Esophagus mucosa (tissue), 1 donor: ENCODE measurements at regions not wholly inside any gene's neighbourhood (a gene's known extent, or its start where the extent isn't known, plus 50 kb on each side); places are given as distances from the start of the nearest gene placed in this dataset.

Experiments
- ATAC-seq: fragments of 200-7000 bp; cut with Tn5 transposase; one replicate; pipeline ENCODE4 v1.9.1; 2020
- donor health status: DM: yes; HTN: yes; CAD: no.

- no peak for ATAC-seq
These were observed 1389.8 kb downstream of the TBC1D22A start for GRCh38 chr22:48152164-48152775.

DNA sequence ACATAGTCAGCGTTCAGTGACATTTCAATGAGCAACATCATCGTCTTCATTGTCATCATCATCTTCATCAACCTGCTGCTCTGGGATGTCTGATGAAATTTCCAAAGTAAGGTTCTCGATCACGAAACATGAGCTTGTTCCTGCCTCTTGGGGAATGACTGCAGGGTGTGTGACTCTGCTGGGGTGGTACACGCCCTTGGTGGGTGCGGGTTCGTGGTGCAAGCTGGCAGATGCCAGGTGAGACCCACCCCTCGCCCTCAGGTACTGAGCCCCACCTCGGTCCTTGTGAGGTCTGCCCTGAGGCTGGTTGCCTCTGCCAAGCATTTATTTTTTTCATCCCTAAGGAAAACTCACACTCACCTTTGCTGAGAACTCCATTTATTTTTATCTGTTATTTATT, 1389.2 kb downstream of the TBC1D22A start:
- ATAC-seq = no peak

DNA sequence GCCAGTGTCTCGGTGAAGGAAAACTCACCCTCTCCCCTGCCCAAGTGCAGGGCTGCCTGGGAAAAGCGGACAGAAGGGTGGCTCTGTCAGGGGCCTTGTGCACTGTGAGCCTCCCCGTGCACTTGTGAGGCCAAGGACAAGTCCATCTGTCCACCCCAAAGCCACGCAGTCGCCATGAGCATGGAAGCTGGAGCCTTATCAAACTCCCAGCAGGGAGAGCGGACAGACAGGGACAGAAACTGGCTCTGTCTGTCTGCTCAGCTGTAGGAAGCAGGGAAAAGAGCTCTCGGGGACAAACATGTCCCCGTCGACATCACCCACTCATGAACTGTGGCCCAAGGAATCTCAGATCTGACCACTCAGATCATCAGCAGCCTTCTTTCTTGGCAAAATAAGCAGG, 1385.4 kb downstream of the TBC1D22A start:
- ATAC-seq = no peak

DNA sequence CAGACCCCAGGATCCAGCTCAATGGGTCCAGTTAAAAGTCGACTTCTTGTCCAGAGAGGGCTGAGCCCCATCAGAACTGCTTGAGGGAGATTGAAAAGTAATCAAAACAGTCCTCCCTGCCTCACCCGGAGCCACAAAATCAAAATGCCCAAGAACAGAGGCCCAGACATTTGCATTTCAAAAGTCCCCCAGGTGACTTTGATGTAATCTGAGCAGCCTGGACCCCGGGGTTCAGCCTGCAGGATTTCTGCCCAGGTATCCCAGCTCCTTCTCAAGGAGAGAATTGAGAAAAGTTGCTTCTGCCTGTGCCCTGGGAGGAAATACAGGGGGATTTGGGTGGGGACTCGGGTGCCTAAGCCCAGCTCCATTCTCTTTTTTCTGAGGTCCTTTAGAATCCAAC, 1385.0 kb downstream of the TBC1D22A start:
- no peak for ATAC-seq

DNA sequence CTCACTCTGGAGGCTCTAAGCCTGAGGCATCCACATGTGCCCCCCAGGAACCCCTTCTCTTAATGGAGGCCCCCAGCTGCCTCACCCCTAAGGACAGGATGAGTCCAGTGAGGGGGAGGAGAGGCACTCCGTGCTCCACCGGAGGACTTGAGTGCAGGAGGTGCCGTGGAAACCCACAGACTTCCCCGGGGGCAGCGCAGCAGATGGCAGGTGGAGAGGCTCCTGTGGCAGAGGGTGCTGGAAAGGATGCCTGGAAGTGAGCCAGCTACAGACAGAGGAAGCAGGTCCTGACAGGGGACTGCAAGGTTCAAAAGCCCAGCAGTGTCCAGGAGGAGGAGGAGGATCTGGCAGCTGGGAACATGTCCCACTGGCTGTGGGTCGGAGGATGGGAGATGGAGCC, 1384.0 kb downstream of the TBC1D22A start:
- no peak for ATAC-seq

DNA sequence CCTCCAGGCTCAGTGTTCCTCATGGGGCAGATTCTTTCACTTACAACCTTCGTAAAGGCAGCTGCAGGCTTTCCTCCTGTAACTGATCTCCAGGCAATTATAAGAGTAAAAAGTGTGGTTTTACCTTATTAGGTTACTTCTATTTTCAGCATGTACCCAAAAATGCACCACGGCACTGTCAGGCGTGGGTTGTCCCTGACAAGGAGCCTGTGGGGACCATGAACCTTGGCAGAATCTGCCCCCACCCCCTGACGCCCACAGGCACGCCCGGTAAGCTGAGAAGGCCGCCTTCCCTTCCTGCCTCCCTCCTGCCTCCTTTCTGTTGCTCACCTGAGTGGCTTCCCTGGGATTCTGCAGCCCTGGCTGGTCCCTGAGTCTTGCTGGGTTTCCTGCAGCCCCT, 1383.3 kb downstream of the TBC1D22A start:
- no peak for ATAC-seq

DNA sequence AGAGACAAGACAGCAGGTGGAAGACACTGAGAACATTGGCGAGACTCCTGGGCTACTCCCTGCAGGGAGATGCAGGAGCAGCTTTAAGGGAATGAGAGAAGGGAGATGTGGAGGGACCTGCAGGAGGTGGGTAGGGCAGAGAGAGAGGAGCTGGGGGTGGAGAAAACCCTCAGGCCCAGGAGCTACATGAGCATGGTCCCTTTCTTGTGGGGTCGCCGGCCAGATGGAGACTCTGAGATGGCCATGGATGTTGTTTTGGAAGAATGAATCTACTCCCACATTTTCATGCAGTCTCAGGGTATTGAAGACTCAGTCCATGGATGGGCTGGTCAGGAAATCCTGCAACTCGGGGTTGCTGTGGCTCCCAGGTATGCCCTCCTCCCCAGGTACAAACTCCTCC, 1381.9 kb downstream of the TBC1D22A start:
- no peak for ATAC-seq

DNA sequence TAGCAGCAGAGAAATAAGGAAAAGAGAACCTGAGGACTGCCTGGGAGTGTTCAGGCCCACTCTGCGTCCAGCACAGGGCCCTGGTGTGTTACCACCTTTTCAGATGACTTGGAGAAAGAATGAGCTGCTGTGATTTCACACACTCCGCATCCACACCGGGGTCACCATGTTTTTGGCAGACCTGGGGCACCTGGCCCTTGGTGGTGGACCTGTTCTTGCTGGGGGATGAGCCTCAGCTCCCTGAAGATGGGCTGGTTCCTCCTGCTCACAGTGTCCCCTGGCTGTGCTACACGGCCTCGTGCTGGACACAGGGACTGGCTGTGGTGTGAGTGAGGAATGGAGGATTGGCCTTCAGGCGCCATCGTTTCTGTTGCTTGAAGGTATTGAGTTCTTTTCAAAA, 1381.4 kb downstream of the TBC1D22A start:
- ATAC-seq = no peak

DNA sequence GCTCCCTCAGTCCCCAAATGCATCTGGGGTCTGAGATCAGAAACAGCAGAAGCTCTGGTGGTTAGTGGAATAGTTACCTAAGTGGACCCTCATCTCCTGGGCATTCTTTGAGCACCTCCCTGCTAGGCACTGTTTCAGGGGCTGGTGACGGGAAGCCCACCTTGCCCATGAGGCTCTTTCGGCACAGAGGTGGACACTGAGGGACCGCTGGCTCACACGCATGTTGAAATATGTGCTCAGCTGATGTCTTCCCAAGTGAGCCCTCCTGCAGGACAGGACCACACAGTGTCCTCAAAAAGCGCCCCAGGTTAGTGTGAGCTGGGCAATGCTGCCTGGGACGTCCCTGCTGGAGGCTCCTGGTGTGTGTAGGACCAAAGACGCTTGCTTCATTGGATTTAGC, 1379.9 kb downstream of the TBC1D22A start:
- no peak for ATAC-seq

DNA sequence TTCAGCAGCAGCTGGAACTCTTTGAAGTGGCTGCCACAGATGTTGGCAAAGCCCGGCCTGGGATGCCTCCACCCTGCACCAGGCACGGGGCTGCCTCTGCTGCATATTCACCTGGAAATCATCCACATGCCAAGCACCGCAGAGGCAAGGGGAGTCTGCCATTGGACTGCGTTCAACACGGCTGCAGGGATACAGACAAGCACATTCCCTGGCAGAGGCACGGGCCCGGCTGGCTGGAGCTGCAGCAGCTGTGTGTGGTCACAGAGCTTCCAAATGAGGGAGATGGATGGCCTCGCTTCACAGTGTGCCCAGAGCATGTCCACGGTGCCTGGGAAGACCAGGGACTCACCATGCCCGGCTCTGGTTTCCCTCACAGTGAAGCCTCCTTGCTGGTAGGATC, 1378.9 kb downstream of the TBC1D22A start:
- ATAC-seq = no peak

DNA sequence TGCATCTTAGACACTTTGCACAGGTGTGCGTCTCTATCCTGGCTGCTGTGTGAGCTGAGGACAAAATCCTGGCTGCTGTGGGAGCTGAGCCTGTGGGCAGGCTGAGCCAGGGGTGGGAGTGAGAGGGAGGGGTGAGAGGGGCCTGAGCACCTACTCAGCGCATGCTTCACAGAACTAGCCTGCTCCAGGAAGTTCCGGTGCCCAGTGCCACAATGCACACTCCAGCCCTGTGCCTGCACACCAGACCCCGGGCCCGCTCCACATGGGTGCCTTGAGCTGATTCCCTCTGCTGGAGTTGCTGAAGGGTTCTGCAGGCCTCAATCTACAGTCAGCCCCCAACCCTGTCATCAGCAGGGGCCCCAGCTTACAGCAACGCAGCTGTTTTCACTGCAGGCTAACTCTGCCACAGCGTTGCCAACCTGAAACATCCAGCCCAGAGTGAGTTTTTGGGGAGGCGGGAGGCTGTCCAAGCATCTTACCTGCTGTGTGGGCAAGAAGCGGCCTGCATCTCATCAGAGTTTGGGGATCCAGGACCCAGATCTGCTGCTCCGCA, 1377.9 kb downstream of the TBC1D22A start:
- no peak for ATAC-seq

DNA sequence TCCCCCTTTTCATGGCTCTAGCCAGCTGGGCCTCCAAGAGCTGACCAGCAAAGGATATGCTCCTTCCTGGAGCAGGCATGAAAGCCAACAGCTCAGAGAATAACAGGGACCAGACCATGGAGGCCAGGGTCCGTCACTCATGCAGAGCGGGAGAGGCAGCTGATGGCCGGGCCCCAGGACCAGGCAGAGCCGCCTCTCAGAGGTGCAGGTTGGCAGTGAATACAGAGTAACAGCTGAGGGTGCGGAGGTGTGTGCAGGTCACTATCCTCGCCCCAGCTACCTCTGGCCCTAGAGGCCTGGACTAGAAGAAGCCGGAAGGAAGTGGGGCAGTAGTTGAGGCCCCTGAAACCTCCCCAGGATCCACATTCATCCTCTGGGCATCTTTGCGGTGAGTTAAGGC, 1377.3 kb downstream of the TBC1D22A start:
- ATAC-seq = no peak

DNA sequence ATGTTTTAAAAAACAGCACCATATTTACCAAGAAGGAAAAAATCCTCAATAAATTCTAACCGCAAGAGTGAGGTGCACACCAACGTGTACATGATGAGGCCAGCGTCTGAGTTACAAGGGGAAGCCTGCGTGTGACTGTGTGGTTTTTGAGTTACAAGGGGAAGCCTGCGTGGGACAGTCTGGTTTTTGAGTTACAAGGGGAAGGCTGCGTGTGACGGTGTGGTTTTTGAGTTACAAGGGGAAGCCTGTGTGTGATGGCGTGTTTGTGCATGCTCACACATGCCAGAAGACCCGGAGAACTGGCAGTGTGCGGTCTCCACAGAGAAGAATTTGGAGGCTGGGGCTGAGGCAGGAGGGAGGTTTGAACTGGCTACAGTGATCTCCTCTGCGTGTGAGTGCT, 1376.4 kb downstream of the TBC1D22A start:
- no peak for ATAC-seq

DNA sequence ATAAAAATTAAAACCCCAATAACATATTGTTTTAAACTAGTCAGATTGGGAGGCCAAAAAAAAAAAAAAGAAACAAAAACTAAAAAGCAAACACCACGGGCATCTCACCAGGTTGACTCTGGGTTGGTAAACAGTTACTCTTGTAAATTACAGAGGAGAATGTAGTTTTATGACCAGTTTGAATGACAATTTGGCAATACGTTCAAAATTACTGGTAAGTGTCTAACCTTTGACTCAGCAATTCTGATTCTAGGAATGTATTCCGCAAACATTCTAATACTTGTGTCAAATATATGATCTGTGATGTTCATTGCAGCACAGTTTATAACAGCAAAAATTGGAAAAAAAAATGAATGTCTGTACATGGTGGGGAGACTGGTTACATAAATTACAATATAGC, 1376.0 kb downstream of the TBC1D22A start:
- no peak for ATAC-seq

- ATAC-seq = no peak
These were observed 1375.2 kb downstream of the TBC1D22A start for GRCh38 chr22:48137640-48138039.

- no peak for ATAC-seq
These were observed 1373.1 kb downstream of the TBC1D22A start for GRCh38 chr22:48135592-48135991.

DNA sequence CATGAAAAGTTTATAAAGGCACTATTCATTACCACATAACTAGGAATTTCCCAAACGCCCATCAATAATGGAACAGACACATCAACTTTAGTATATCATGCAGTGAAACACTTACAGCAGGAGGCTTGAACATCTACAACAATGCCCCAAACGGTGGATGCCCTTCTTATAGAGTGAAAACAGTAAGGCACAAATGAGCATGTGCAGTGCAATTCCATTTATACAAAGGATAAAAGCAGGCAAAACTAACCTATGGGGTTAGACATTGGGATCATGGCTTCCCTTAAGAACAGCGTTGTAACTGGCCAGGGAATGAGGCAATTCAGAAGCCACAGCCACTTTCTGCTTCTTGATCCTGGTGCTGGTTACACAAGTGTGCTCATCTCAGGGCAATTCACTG, 1363.0 kb downstream of the TBC1D22A start:
- no peak for ATAC-seq

- no peak for ATAC-seq
These were observed 1359.5 kb downstream of the TBC1D22A start for GRCh38 chr22:48121984-48122383.

DNA sequence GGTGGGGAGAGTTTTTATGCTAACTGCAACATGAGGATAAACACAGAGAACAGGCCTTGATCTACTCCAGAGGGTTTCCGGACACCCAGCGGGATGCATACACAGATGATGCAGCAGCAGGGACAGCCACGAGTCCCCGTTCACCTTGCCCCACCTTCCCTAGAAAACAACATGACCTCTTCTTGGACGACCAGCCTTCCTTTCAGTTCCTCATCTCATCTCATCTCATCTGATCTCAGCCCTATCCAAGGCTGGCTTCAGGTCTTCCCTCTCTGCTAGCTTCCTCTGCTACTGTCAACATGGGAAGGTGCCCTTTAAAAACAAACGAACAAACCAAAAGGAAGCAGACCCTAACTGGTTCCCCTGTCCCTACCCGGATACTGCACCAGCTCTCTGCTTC, 1356.2 kb downstream of the TBC1D22A start:
- no peak for ATAC-seq

DNA sequence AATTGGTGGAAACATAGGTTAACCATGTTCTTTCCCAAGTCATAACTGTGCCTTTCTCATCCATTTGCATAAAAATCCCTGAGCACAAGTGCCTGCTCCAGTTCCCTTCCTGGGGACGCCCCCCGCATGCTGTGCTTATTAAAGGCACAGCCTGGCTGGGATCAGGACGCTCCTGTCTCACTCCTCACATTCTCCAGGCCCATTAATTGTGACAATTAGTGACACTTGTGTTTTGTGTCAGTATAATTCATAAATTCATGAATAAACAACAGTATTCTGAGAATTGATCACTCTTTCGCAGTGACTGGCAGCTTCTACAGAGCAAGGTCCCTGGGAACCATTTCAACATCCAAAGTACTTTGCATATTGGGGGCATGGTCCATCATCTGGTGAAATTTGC, 1354.4 kb downstream of the TBC1D22A start:
- ATAC-seq = no peak

GRCh38 chr22:48112687-48113521, 1350.5 kb downstream of the TBC1D22A start:
- no peak for ATAC-seq

DNA sequence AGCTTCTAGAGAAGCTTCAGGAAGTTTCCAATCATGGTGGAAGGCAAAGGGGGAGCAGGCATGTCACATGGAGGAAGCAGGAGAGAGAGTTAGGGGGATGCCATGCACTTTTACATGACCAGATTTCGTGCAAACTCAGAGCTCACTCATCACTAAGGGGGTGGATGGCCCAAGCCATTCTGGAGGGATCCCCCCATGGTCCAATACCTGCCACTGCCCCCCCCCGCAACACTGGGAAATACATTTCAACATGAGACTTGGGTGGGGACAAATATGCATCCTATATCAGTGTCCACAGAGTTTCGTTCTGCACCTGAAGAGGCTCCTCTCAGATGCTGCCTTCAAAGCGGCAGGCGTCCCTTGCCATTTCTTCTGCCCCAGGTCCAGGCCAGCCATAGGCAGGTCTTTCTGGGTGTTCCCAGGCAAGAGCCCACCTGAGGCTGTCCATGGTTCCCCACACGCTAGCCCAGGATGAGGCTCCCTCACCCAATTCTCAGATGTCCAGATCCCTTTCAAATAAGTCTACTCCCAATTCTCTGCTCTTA, 1344.3 kb downstream of the TBC1D22A start:
- ATAC-seq = no peak

DNA sequence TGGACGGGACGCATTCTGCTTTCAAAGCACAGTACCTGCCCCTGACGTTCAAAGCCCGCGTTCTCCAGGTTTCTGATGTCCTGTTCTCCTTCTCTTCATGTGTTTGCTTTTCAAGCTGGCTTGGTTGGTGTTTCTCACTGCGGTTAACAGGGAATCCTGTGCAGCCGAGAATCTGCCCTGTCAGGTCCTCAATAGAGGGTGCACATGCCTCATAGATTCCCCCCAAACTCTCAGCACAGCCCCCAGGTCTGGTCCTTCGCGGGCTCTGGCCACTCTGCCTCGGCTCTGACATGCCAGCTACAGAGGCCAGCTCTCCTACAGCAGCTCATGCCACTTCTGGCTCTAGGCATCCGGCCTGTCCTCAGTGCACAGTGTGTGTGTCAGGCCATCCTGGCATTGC, 1343.8 kb downstream of the TBC1D22A start:
- ATAC-seq = no peak

GRCh38 chr22:48105259-48105658, 1342.8 kb downstream of the TBC1D22A start:
- no peak for ATAC-seq
